HG02938 (cell line): ENCODE measurements at regions not wholly inside any gene's neighbourhood (a gene's known extent, or its start where the extent isn't known, plus 50 kb on each side); places are given as distances from the start of the nearest gene placed in this dataset.

Experiments
- ATAC-seq: cut with Tn5 transposase; IDR thresholded peaks from one replicate; pipeline ENCODE4 v1.9.1; 2021; ENCODE audit warnings: mild to moderate bottlenecking, moderate library complexity; ENCODE audit not compliant: unreplicated experiment

GRCh38 chr13:31895691-31896090 is 135.9 kb upstream of the FRY start:
- no peak for ATAC-seq

- peak; percentile 37 for ATAC-seq
Observed at GRCh38 chr13:31896427-31896826, 135.1 kb upstream of the FRY start.

GRCh38 chr13:31898378-31899071 is 133.0 kb upstream of the FRY start:
- ATAC-seq: no peak

- no peak for ATAC-seq
Observed at GRCh38 chr13:31901985-31902384, 129.6 kb upstream of the FRY start.

- no peak for ATAC-seq
Observed at GRCh38 chr13:31903111-31903815, 128.3 kb upstream of the FRY start.

- no peak for ATAC-seq
Observed at GRCh38 chr13:31904941-31905824, 126.4 kb upstream of the FRY start.

GRCh38 chr13:31905961-31906360 is 125.6 kb upstream of the FRY start:
- ATAC-seq: no peak

GRCh38 chr13:31908696-31909411 is 122.7 kb upstream of the FRY start:
- ATAC-seq: no peak

- no peak for ATAC-seq
Observed at GRCh38 chr13:31909864-31910551, 121.6 kb upstream of the FRY start.

- ATAC-seq: no peak
Observed at GRCh38 chr13:31910633-31911032, 120.9 kb upstream of the FRY start.

GRCh38 chr13:31912647-31913401 is 118.8 kb upstream of the FRY start:
- no peak for ATAC-seq

GRCh38 chr13:31913459-31913858 is 118.1 kb upstream of the FRY start:
- no peak for ATAC-seq

- ATAC-seq: no peak
Observed at GRCh38 chr13:31914843-31915242, 116.7 kb upstream of the FRY start.

- no peak for ATAC-seq
Observed at GRCh38 chr13:31918707-31919106, 112.9 kb upstream of the FRY start.

GRCh38 chr13:31919241-31919640 is 112.3 kb upstream of the FRY start:
- no peak for ATAC-seq

GRCh38 chr13:31919971-31920726 is 111.4 kb upstream of the FRY start:
- no peak for ATAC-seq

- no peak for ATAC-seq
Observed at GRCh38 chr13:31920727-31921100, 110.9 kb upstream of the FRY start.

GRCh38 chr13:31922724-31923123 is 108.8 kb upstream of the FRY start:
- no peak for ATAC-seq

GRCh38 chr13:31923134-31923763 is 108.3 kb upstream of the FRY start:
- no peak for ATAC-seq
